GM18505 (cell line): ENCODE measurements at regions not wholly inside any gene's neighbourhood (a gene's known extent, or its start where the extent isn't known, plus 50 kb on each side); places are given as distances from the start of the nearest gene placed in this dataset.

Source experiments
- ATAC-seq: cut with Tn5 transposase; IDR thresholded peaks from one replicate; pipeline ENCODE4 v1.9.1; 2021; ENCODE audit not compliant: unreplicated experiment
- POLR2A ChIP-seq: IDR thresholded peaks from 4 replicates; pipeline ENCODE4 v1.6.1; 2011; ENCODE audit warnings: borderline replicate concordance; ENCODE audit not compliant: insufficient read depth, insufficient read length; ENCODE audit errors: extremely low read depth

GRCh38 chr1:170288155-170288554 is 142.4 kb downstream of the NTMT2 start:
- ATAC-seq: no peak
- no peak for TF ChIP-seq POLR2A

DNA sequence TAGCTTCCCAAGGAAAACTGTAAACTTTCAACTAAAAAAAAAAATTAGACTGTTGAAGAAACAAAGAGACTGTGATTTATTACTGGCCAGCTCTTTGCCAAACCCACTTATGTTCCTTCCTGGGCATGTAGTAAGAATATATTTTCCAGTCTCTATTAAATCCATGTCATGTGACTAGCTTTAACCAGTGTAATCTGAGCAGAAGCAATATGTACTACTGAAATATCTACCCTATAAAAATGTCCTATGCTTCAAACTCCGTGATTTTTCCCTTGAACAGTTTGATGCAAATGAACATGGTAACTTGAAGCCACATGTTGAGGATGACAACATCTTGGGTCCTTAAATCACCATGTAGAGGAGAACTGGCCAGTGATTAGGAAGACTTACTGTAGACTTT is 144.5 kb downstream of the NTMT2 start:
- no peak for ATAC-seq
- TF ChIP-seq POLR2A: no peak

- no peak for TF ChIP-seq POLR2A
- ATAC-seq: no peak
Observed at GRCh38 chr1:170290991-170291390, 145.2 kb downstream of the NTMT2 start.

DNA sequence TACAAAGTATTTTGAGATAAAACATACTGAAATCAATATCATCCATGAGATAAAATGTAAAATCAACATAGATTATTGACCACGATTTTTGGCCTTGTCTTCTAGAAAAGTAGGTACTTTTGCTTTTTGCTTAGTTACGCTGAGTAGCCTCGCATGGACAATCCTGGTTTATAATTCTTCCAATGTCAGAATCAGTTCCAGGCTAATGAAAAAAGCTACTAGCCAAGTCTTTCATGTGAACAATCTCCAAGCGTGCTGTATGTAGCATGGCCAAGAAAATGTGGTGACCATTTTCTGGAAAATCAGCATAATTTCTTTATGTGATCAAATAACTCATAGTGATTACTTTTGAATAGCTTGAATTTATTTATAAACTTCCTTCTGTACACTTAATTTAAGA is 145.8 kb downstream of the NTMT2 start:
- no peak for TF ChIP-seq POLR2A
- no peak for ATAC-seq

GRCh38 chr1:170296211-170296610 is 150.5 kb downstream of the NTMT2 start:
- no peak for TF ChIP-seq POLR2A
- no peak for ATAC-seq

- no peak for ATAC-seq
- no peak for TF ChIP-seq POLR2A
Observed at GRCh38 chr1:170296642-170297041, 150.9 kb downstream of the NTMT2 start.

DNA sequence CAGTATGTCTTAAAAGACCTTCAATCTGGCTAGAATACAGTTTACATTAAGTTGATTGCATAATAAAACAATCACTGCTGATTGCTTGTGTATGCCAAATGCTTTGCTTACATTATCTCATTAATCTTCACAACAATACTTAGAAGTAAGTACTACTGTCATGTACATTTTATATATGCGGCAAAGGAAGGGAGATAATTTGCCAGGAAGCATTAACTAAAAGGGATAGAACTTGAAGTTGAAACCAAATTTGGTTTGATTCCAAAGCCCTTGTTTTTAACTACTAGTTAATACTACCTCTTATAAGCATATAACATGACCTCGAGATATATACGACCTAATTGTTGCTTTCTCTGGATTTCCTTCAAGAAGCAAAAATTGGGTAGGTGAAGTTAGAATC is 155.8 kb downstream of the NTMT2 start:
- no peak for TF ChIP-seq POLR2A
- no peak for ATAC-seq

DNA sequence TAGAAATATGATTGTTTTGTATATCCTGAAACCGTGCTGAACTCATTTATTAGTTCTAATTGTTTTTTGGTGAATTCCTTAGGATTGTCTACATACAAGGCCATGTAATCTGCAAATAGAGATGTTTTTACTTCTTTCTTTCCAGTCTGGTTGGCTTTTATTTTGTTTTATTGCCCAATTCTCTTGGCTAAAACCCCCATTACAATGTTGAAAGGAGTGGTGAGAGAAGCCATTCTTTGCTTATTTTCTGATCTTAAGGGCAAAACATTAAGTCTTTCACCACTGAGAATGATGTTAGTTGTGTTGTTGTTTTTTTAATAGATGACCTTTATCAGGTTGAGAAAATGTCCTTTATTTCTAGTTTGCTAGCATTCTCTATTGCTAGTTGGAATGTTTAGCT is 157.3 kb downstream of the NTMT2 start:
- TF ChIP-seq POLR2A: no peak
- ATAC-seq: no peak

GRCh38 chr1:170305777-170306512 is 160.2 kb downstream of the NTMT2 start:
- no peak for TF ChIP-seq POLR2A
- ATAC-seq: no peak

DNA sequence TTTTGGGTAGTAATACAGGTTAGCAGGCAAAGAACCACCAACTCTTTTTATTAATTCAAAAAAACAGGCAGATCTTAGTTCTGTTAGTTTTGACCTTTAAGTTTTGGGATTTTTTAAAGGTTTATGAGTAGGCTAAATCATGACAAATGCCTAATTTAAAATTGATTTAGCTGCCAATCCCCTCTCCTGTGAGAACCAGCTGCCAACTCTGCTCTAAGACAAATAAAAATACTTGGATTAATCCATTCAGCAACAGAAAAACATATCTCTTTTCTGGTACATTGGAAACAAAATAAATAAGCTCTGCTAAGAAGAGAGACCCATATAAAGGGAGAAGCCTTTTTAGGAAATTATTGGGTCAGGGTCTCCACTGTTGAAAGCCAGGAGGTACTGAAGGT is 160.8 kb downstream of the NTMT2 start:
- ATAC-seq: no peak
- no peak for TF ChIP-seq POLR2A

DNA sequence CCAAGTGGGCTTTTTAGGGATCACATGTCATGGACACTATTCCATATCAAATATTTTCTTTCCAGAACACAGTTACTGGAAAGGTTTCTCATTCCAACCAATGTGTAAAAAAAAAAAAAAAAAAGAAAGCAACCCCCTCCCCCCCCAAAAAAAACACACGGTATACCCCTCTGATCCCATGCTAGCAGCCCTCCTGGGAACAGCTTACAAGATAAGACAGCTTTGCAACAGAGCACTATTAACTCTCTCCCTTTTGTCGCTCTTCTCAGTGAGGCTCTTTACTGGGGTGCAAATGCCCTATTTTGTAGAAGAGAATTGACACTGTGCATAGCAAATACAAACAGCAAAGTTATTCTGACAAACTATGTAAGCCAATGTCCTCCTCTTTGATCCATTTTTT is 161.2 kb downstream of the NTMT2 start:
- no peak for ATAC-seq
- no peak for TF ChIP-seq POLR2A

DNA sequence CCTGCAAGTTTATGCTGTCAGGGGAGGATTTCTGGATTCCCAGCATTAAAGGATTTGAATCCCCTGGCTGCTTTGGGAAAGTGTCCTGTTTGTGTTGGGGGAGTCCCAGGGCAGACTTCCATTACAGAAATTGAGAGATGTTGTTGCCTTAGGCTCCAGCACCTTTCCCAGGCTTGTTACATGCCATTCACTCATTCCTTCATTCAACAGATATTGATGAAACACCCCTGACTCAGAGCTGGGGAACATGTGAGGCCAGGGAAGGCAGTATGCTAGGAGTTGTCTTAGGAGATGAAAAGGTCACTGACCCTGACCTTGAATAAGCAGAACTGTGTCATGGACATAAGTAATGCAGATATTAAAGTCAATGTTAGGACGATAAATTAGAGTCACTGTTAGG is 161.7 kb downstream of the NTMT2 start:
- no peak for ATAC-seq
- TF ChIP-seq POLR2A: no peak

GRCh38 chr1:170309389-170310013 is 163.7 kb downstream of the NTMT2 start:
- no peak for ATAC-seq
- TF ChIP-seq POLR2A: no peak

DNA sequence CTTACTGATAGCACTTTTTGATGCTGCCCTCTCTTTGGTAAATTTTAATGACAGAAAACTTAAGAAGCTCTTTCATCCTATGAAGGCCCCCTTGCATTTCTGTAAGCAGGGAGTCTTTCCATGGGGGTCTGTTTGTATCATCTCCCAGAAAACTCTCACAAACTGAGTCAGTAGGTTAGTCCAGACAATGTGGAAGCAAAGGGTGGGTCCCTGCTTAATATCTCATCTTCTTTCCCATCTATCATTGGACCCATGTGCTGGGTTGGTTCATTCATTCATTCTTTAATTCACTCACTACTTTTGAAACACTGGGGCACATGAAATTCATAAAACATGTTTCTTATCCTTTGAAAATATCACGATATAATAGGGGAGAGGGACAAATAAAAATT is 164.3 kb downstream of the NTMT2 start:
- no peak for ATAC-seq

More for the DNA sequence above, 164.3 kb downstream of the NTMT2 start:
- no peak for TF ChIP-seq POLR2A
